GM12891 (cell line): ENCODE measurements at regions not wholly inside any gene's neighbourhood (a gene's known extent, or its start where the extent isn't known, plus 50 kb on each side); places are given as distances from the start of the nearest gene placed in this dataset.

Source experiments
- PAX5 ChIP-seq: IDR thresholded peaks from 2 replicates; pipeline ENCODE4 v1.6.1; 2011; ENCODE audit warnings: low read length, moderate library complexity, mild to moderate bottlenecking; ENCODE audit not compliant: insufficient read depth, severe bottlenecking
- POLR2A ChIP-seq: IDR thresholded peaks from 2 replicates; pipeline ENCODE4 v1.6.1; 2011; ENCODE audit warnings: low read depth, low read length, control low read depth
- POLR2AphosphoS5 ChIP-seq: IDR thresholded peaks from 2 replicates; pipeline ENCODE4 v1.6.1; 2011; ENCODE audit warnings: low read depth, low read length, control low read depth

GRCh38 chr9:30280229-30280900, 2104.1 kb upstream of the ACO1 start:
- TF ChIP-seq POLR2A (no peak), POLR2AphosphoS5 (no peak), PAX5 (no peak)
